HG03108 (cell line): ENCODE measurements at regions not wholly inside any gene's neighbourhood (a gene's known extent, or its start where the extent isn't known, plus 50 kb on each side); places are given as distances from the start of the nearest gene placed in this dataset.
"Not testable (repeated sequence)": the region's sequence is repeated elsewhere in the genome, so short reads cannot be mapped to it uniquely, and the experiment has no call there.

Source experiments
- ATAC-seq: cut with Tn5 transposase; IDR thresholded peaks from one replicate; pipeline ENCODE4 v1.9.1; 2021; ENCODE audit warnings: moderate library complexity; ENCODE audit not compliant: unreplicated experiment

- no peak for ATAC-seq
Observed at GRCh38 chr2:207354462-207354861, 175.3 kb upstream of the CREB1 start.

- ATAC-seq = no peak
Observed at GRCh38 chr2:207356567-207356966, 173.2 kb upstream of the CREB1 start.

GRCh38 chr2:207357216-207357615 is 172.5 kb upstream of the CREB1 start:
- no peak for ATAC-seq

- no peak for ATAC-seq
Observed at GRCh38 chr2:207362716-207363115, 167.0 kb upstream of the CREB1 start.

GRCh38 chr2:207363761-207364290 is 165.9 kb upstream of the CREB1 start:
- ATAC-seq = no peak

GRCh38 chr2:207370646-207371045 is 159.1 kb upstream of the CREB1 start:
- ATAC-seq = no peak

GRCh38 chr2:207371877-207372276 is 157.9 kb upstream of the CREB1 start:
- ATAC-seq = no peak

GRCh38 chr2:207372483-207372882 is 157.3 kb upstream of the CREB1 start:
- no peak for ATAC-seq

GRCh38 chr2:207375207-207375875 is 154.4 kb upstream of the CREB1 start:
- no peak for ATAC-seq

- ATAC-seq = not testable (repeated sequence)
Observed at GRCh38 chr2:207378620-207379019, 151.1 kb upstream of the CREB1 start.

- no peak for ATAC-seq
Observed at GRCh38 chr2:207385076-207385475, 144.7 kb upstream of the CREB1 start.

- no peak for ATAC-seq
Observed at GRCh38 chr2:207385903-207386302, 143.9 kb upstream of the CREB1 start.

- ATAC-seq = no peak
Observed at GRCh38 chr2:207387001-207387571, 142.7 kb upstream of the CREB1 start.

GRCh38 chr2:207390302-207391095 is 139.3 kb upstream of the CREB1 start:
- ATAC-seq = no peak

- no peak for ATAC-seq
Observed at GRCh38 chr2:207394203-207394781, 135.5 kb upstream of the CREB1 start.

- no peak for ATAC-seq
Observed at GRCh38 chr2:207394812-207395534, 134.8 kb upstream of the CREB1 start.

- no peak for ATAC-seq
Observed at GRCh38 chr2:207395535-207396251, 134.1 kb upstream of the CREB1 start.

- ATAC-seq = no peak
Observed at GRCh38 chr2:207397917-207398655, 131.7 kb upstream of the CREB1 start.

- ATAC-seq = no peak
Observed at GRCh38 chr2:207399301-207399700, 130.5 kb upstream of the CREB1 start.
